HG03378 (cell line): ENCODE measurements at regions not wholly inside any gene's neighbourhood (a gene's known extent, or its start where the extent isn't known, plus 50 kb on each side); places are given as distances from the start of the nearest gene placed in this dataset.

Source experiments
- ATAC-seq: cut with Tn5 transposase; IDR thresholded peaks from one replicate; pipeline ENCODE4 v1.9.1; 2021; ENCODE audit warnings: mild to moderate bottlenecking, moderate library complexity; ENCODE audit not compliant: unreplicated experiment

- ATAC-seq = no peak
Observed at GRCh38 chr1:221067721-221068120, 188.5 kb downstream of the HLX start.

- ATAC-seq = peak; percentile 83
Observed at GRCh38 chr1:221069178-221069903, 190.1 kb downstream of the HLX start.

- no peak for ATAC-seq
Observed at GRCh38 chr1:221069986-221070385, 190.7 kb downstream of the HLX start.

- no peak for ATAC-seq
Observed at GRCh38 chr1:221071777-221072176, 192.5 kb downstream of the HLX start.

GRCh38 chr1:221072214-221072613 is 193.0 kb downstream of the HLX start:
- no peak for ATAC-seq

- ATAC-seq = no peak
Observed at GRCh38 chr1:221074332-221074731, 195.1 kb downstream of the HLX start.

GRCh38 chr1:221075911-221076310 is 196.7 kb downstream of the HLX start:
- no peak for ATAC-seq

- no peak for ATAC-seq
Observed at GRCh38 chr1:221076391-221076811, 197.2 kb downstream of the HLX start.

GRCh38 chr1:221078260-221078965 is 199.2 kb downstream of the HLX start:
- no peak for ATAC-seq

GRCh38 chr1:221083902-221084301 is 204.7 kb downstream of the HLX start:
- ATAC-seq = no peak

- ATAC-seq = no peak
Observed at GRCh38 chr1:221084681-221085080, 205.4 kb downstream of the HLX start.

GRCh38 chr1:221085701-221086375 is 206.6 kb downstream of the HLX start:
- ATAC-seq = no peak

- no peak for ATAC-seq
Observed at GRCh38 chr1:221087919-221088318, 208.7 kb downstream of the HLX start.

GRCh38 chr1:221089273-221089672 is 210.0 kb downstream of the HLX start:
- ATAC-seq = no peak

- no peak for ATAC-seq
Observed at GRCh38 chr1:221089803-221090202, 210.6 kb downstream of the HLX start.

GRCh38 chr1:221093903-221094791 is 214.9 kb downstream of the HLX start:
- ATAC-seq = no peak

GRCh38 chr1:221097479-221098281 is 218.4 kb downstream of the HLX start:
- no peak for ATAC-seq

- ATAC-seq = no peak
Observed at GRCh38 chr1:221098471-221099405, 219.5 kb downstream of the HLX start.
